Caco-2 (cell line): ENCODE measurements at regions not wholly inside any gene's neighbourhood (a gene's known extent, or its start where the extent isn't known, plus 50 kb on each side); places are given as distances from the start of the nearest gene placed in this dataset.

Experiments used
- BruUV-seq: library from RNA; stranded (reverse); fragments of 400-500 nt; replicated peaks from 2 replicates; lab custom pipeline; 2021; lab: Mats Ljungman, UMichigan
- CTCF ChIA-PET: fragments of 300-600 bp; sonication (Branson Sonifier 250); formaldehyde crosslinking; loops from one replicate; lab custom pipeline; 2022; ENCODE audit warnings: antibody characterized with exemption; lab: Charles Lee
- POLR2A ChIA-PET: fragments of 300-600 bp; sonication (Branson Sonifier 250); formaldehyde crosslinking; loops from one replicate; lab custom pipeline; 2022; ENCODE audit warnings: antibody characterized with exemption; lab: Charles Lee
- DNase-seq, 2 experiments: peaks; one replicate each; pipeline versions ENCODE4 v3.0.0 to v3.0.0-alpha.2; 2020 to 2022
- H3K27me3 ChIP-seq: replicated peaks from 2 replicates; pipeline ENCODE4 v1.6.0; 2011; ENCODE audit warnings: low read length; ENCODE audit not compliant: control insufficient read depth, insufficient read depth
- H3K36me3 ChIP-seq: 2 replicates; pipeline ENCODE4 v1.5.1; 2011; ENCODE audit warnings: low read length; ENCODE audit not compliant: control insufficient read depth, insufficient read depth
- H3K4me1 ChIP-seq: fragments of 250-450 bp; sonication (Bioruptor Pico); 2 replicates; pipeline ENCODE4 v1.5.1; 2020; ENCODE audit warnings: mild to moderate bottlenecking
- H3K4me3 ChIP-seq: 2 replicates; pipeline ENCODE4 v1.5.1; 2011; ENCODE audit warnings: low read depth, mild to moderate bottlenecking, control low read depth, low read length
- H3K9me3 ChIP-seq: fragments of 250-450 bp; sonication (Bioruptor Pico); 2 replicates; pipeline ENCODE4 v1.5.1; 2020; ENCODE audit warnings: mild to moderate bottlenecking, moderate library complexity
- H3K27ac Mint-ChIP-seq: one replicate; pipeline ENCODE4 v1.8.0; 2022; ENCODE audit warnings: mixed read lengths; ENCODE audit not compliant: unreplicated experiment
- H3K27me3 Mint-ChIP-seq: one replicate; pipeline ENCODE4 v1.8.0; 2022; ENCODE audit warnings: mixed read lengths; ENCODE audit not compliant: insufficient read depth, unreplicated experiment
- H3K36me3 Mint-ChIP-seq: one replicate; pipeline ENCODE4 v1.8.0; 2022; ENCODE audit warnings: mild to moderate bottlenecking, mixed read lengths; ENCODE audit not compliant: insufficient read depth, unreplicated experiment
- H3K4me1 Mint-ChIP-seq: one replicate; pipeline ENCODE4 v1.8.0; 2022; ENCODE audit warnings: low read depth, mixed read lengths; ENCODE audit not compliant: unreplicated experiment
- H3K4me3 Mint-ChIP-seq: one replicate; pipeline ENCODE4 v1.8.0; 2022; ENCODE audit warnings: mild to moderate bottlenecking, moderate library complexity, mixed read lengths; ENCODE audit not compliant: unreplicated experiment
- H3K9me3 Mint-ChIP-seq: one replicate; pipeline ENCODE4 v1.8.0; 2022; ENCODE audit warnings: mixed read lengths; ENCODE audit not compliant: unreplicated experiment
- CTCF ChIP-seq, 2 experiments: fragments of 200-600 bp in 1 of 2; IDR thresholded peaks; 1 replicate in 1 of 2; 2 replicates in 1 of 2; pipeline versions ENCODE4 v1.5.1 to v1.8.0; 2011 to 2022; ENCODE audit warnings: antibody characterized with exemption in 1 of 2, control low read depth in 1 of 2, inconsistent platforms in 1 of 2, low read depth in 1 of 2, low read length in 1 of 2, mild to moderate bottlenecking in 1 of 2, moderate library complexity in 1 of 2; ENCODE audit not compliant: insufficient read depth in 1 of 2, severe bottlenecking in 1 of 2, unreplicated experiment in 1 of 2
- intact Hi-C: fragments of 100-400 bp; cut with micrococcal nuclease; formaldehyde crosslinking; loops from one replicate; pipeline ENCODE4 v1.10.0; 2022; ENCODE audit not compliant: unreplicated experiment

- H3K9me3 ChIP-seq: no peaks in the 10 kb centered on the region
- no peaks in the 10 kb centered on the region for H3K4me1 ChIP-seq
- no peak overlapping the region for H3K27ac Mint-ChIP-seq
- DNase-seq: no peak
- H3K36me3 Mint-ChIP-seq: no peaks in the 10 kb centered on the region
- no peak overlapping the region for H3K4me3 ChIP-seq
- H3K4me1 Mint-ChIP-seq: no peaks in the 10 kb centered on the region
- H3K4me3 Mint-ChIP-seq: no peak overlapping the region
- no peaks in the 10 kb centered on the region for H3K36me3 ChIP-seq
- intact Hi-C loops: no loop called here
- peaks cover 20% of the 10 kb centered on the region for H3K27me3 Mint-ChIP-seq
- H3K9me3 Mint-ChIP-seq: no peaks in the 10 kb centered on the region
- TF ChIP-seq CTCF (IDR thresholded peaks at IDR 0.05; ENCODE audit: insufficient read depth in 1 of 2, low read depth in 1 of 2, low read length in 1 of 2, severe bottlenecking in 1 of 2, unreplicated experiment in 1 of 2): no peak
- BruUV-seq: no TSS peak
- ChIA-PET POLR2A (no interaction called here), CTCF (no interaction called here)
- 0 out of 2 replicates have a peak, but pooled peaks cover 1% of the 10 kb centered on the region for H3K27me3 ChIP-seq
Measured at GRCh38 chr10:2427412-2427811, 639.9 kb upstream of the PFKP start.

GRCh38 chr10:2425320-2425719 is 642.0 kb upstream of the PFKP start:
- Mint-ChIP-seq H3K9me3 (no peaks in the 10 kb centered on the region), H3K4me3 (no peak overlapping the region), H3K27ac (no peak overlapping the region), H3K27me3 (peaks cover 16% of the 10 kb centered on the region), H3K4me1 (no peaks in the 10 kb centered on the region), H3K36me3 (no peaks in the 10 kb centered on the region)
- CTCF ChIA-PET: no interaction called here
- Histone ChIP-seq H3K36me3 (no peaks in the 10 kb centered on the region), H3K27me3 (0 out of 2 replicates have a peak, but pooled peaks cover 1% of the 10 kb centered on the region), H3K9me3 (no peaks in the 10 kb centered on the region), H3K4me3 (no peak overlapping the region), H3K4me1 (no peaks in the 10 kb centered on the region)
- intact Hi-C loops: no loop called here
- TF ChIP-seq CTCF (IDR thresholded peaks at IDR 0.05; ENCODE audit: insufficient read depth in 1 of 2, low read depth in 1 of 2, low read length in 1 of 2, severe bottlenecking in 1 of 2, unreplicated experiment in 1 of 2): no peak
- DNase-seq: no peak
- POLR2A ChIA-PET: no interaction called here
- BruUV-seq: no TSS peak

GRCh38 chr10:2414562-2414961 is 652.8 kb upstream of the PFKP start:
- H3K27me3 Mint-ChIP-seq: peaks cover 16% of the 10 kb centered on the region
- H3K27ac Mint-ChIP-seq: no peak overlapping the region
- CTCF ChIA-PET: no interaction called here
- no peaks in the 10 kb centered on the region for H3K9me3 Mint-ChIP-seq
- intact Hi-C loops: no loop called here
- no peaks in the 10 kb centered on the region for H3K36me3 Mint-ChIP-seq
- H3K4me3 Mint-ChIP-seq: no peak overlapping the region
- no peaks in the 10 kb centered on the region for H3K4me1 Mint-ChIP-seq
- TF ChIP-seq CTCF (IDR thresholded peaks at IDR 0.05; ENCODE audit: insufficient read depth in 1 of 2, low read depth in 1 of 2, low read length in 1 of 2, severe bottlenecking in 1 of 2, unreplicated experiment in 1 of 2): no peak
- no peak for DNase-seq
- Histone ChIP-seq H3K4me3 (no peak overlapping the region), H3K9me3 (no peaks in the 10 kb centered on the region), H3K27me3 (no peaks in the 10 kb centered on the region; the same call in 1 of the 2 replicates), H3K36me3 (no peaks in the 10 kb centered on the region), H3K4me1 (no peaks in the 10 kb centered on the region)
- POLR2A ChIA-PET: no interaction called here
- no TSS peak for BruUV-seq
